BE2C (cell line): ENCODE measurements at regions not wholly inside any gene's neighbourhood (a gene's known extent, or its start where the extent isn't known, plus 50 kb on each side); places are given as distances from the start of the nearest gene placed in this dataset.

Source experiments
- DNase-seq: peaks from one replicate; pipeline ENCODE4 v3.0.0-alpha.2; 2020
- H3K27me3 ChIP-seq: fragments of 250-450 bp; sonication (Bioruptor Pico); 2 replicates; pipeline ENCODE4 v1.5.1; 2020; ENCODE audit warnings: mild to moderate bottlenecking
- H3K36me3 ChIP-seq: fragments of 250-450 bp; sonication (Bioruptor Pico); 2 replicates; pipeline ENCODE4 v1.5.1; 2020; ENCODE audit warnings: mild to moderate bottlenecking
- H3K4me1 ChIP-seq: fragments of 250-450 bp; sonication (Bioruptor Pico); 2 replicates; pipeline ENCODE4 v1.5.1; 2020
- H3K4me3 ChIP-seq: 2 replicates; pipeline ENCODE4 v1.5.1; 2011; ENCODE audit warnings: low read depth, low read length
- H3K9me3 ChIP-seq: fragments of 250-450 bp; sonication (Bioruptor Pico); 2 replicates; pipeline ENCODE4 v1.5.1; 2020
- TF ChIP-seq, protein P1 (sequence below): IDR thresholded peaks from 2 replicates; pipeline ENCODE4 v1.5.1; 2012; ENCODE audit warnings: mild to moderate bottlenecking, low read depth, low read length

DNA sequence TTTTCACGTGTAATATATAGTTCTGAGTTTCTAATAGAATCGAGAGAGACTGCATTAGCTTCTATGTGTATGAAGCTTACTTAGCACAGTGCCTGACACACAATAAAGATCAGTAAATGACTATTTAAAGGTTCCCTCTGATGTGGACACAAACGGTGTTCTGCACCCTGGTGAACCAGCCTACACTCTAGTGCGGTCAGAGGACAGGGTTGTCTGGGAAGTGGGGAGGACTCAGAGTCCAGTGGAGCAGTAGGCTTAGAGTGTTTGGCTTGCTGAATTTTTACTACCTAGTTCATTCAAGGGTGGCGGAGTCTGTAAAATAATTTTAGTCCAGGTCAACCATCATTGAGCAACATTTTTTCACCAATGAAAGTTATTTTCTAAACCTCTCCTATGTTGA is 77.8 kb downstream of the DIPK2A start:
- H3K4me1 ChIP-seq: no peaks in the 10 kb centered on the region
- H3K36me3 ChIP-seq: no peaks in the 10 kb centered on the region
- no peaks in the 10 kb centered on the region for H3K27me3 ChIP-seq
- TF ChIP-seq, protein P1, sequence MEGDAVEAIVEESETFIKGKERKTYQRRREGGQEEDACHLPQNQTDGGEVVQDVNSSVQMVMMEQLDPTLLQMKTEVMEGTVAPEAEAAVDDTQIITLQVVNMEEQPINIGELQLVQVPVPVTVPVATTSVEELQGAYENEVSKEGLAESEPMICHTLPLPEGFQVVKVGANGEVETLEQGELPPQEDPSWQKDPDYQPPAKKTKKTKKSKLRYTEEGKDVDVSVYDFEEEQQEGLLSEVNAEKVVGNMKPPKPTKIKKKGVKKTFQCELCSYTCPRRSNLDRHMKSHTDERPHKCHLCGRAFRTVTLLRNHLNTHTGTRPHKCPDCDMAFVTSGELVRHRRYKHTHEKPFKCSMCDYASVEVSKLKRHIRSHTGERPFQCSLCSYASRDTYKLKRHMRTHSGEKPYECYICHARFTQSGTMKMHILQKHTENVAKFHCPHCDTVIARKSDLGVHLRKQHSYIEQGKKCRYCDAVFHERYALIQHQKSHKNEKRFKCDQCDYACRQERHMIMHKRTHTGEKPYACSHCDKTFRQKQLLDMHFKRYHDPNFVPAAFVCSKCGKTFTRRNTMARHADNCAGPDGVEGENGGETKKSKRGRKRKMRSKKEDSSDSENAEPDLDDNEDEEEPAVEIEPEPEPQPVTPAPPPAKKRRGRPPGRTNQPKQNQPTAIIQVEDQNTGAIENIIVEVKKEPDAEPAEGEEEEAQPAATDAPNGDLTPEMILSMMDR: no peak
- no peak for DNase-seq
- H3K4me3 ChIP-seq: no peak overlapping the region
- H3K9me3 ChIP-seq: no peaks in the 10 kb centered on the region

DNA sequence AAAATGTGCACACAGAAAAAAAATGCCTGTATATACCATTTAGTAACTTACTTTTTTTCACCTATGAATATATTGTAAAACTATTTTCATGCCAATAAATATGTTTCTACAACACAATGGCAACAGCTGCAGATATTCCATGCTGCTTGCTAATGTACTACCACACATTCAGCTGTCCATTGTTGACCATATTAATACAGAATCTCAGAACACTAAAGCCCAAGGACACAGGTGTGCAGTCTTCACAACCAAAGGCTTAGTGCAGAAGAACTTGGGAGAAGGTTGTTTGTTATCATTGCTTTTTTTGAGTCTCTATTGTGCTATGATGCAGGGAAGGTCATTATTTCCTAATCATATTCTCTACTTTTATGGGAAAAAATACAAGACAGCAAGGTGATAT is 79.6 kb downstream of the DIPK2A start:
- TF ChIP-seq, protein P1: no peak
- no peaks in the 10 kb centered on the region for H3K9me3 ChIP-seq

DNA sequence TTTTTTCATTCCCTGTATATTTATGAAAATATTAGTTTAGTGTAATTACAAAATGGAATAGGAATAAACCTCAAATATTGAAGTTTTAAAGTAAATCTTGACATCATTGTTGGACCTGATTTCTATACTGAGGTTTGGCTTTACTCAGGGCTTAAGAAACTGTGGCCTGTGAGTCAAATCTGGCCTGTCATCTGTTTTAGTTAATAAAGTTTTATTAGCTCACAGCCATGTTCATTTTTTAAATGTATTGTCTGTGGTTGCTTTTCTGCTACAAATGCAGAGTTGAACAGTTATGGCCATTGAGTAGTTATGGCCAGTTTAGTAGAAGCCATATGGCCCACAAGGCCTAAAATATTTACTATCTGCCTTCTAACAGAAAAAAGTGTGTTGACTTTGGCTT is 80.7 kb downstream of the DIPK2A start:
- Histone ChIP-seq H3K4me3 (no peak overlapping the region), H3K27me3 (no peaks in the 10 kb centered on the region), H3K9me3 (no peaks in the 10 kb centered on the region), H3K4me1 (no peaks in the 10 kb centered on the region), H3K36me3 (no peaks in the 10 kb centered on the region)
- no peak for DNase-seq
- TF ChIP-seq, protein P1: no peak

More for the DNA sequence above, 79.6 kb downstream of the DIPK2A start:
- no peak overlapping the region for H3K4me3 ChIP-seq
- no peaks in the 10 kb centered on the region for H3K4me1 ChIP-seq
- no peak for DNase-seq
- H3K27me3 ChIP-seq: no peaks in the 10 kb centered on the region
- no peaks in the 10 kb centered on the region for H3K36me3 ChIP-seq

DNA sequence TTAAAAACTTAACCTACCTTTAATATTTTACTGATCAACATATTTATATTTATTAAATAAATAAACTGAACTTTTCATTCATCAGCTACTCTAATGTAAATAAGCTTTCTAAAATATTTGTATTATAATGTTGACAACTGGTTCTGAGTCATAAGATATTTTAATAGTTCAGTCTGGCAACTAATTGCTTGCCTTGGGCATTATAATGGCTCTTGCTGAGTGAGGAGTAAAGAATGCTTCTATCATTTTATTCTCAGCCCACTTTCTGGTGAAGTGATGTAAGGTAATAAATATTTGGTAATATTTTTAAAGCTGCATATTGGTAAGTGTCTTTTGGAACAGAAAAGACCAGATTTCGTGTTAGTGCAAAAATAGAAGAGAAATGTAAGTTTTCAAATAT is 81.5 kb downstream of the DIPK2A start:
- Histone ChIP-seq H3K4me1 (no peaks in the 10 kb centered on the region), H3K9me3 (no peaks in the 10 kb centered on the region), H3K4me3 (no peak overlapping the region), H3K27me3 (no peaks in the 10 kb centered on the region), H3K36me3 (no peaks in the 10 kb centered on the region)
- no peak for DNase-seq
- TF ChIP-seq, protein P1: no peak

DNA sequence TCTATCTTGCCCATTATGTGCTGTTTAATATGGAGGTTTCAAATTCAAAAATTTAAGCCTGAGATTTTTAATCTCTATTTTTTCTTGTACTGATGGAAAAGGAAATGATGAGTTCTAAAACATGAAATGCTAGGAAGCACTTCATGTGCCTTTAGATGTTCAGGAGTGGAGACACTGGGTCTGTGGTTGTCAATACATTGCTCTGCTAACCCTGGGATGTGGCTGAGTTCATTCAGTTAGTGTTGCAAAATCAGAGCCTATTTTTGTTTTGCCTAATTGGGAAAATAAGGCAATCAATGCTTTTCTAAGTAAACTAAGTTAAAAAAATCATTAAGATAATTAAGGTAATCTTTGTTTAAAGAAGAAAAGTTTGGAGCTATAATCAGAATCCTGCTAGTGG is 83.1 kb downstream of the DIPK2A start:
- DNase-seq: no peak
- H3K27me3 ChIP-seq: no peaks in the 10 kb centered on the region
- H3K9me3 ChIP-seq: no peaks in the 10 kb centered on the region
- TF ChIP-seq, protein P1: no peak
- no peak overlapping the region for H3K4me3 ChIP-seq
- no peaks in the 10 kb centered on the region for H3K36me3 ChIP-seq
- H3K4me1 ChIP-seq: no peaks in the 10 kb centered on the region

DNA sequence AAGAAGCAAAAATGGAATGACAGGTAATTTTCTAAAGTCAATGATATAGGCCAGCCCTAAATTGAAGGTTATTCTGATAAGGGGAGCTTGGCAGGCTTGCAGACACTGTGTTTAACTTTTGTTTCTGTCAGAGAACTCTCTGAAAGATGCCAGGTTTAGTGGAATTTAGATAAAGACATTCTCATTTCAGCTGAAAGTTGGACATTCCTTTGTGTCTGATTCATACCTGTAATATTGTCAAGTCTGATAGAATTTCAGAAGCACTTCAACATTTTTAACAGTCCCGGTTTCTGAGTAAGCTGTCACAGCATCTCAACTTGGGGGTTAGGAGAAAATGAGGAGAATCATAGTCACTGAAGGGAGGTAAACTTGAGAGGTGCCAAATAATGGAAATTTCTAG is 84.0 kb downstream of the DIPK2A start:
- H3K4me3 ChIP-seq: no peak overlapping the region
- H3K4me1 ChIP-seq: no peaks in the 10 kb centered on the region
- H3K36me3 ChIP-seq: no peaks in the 10 kb centered on the region
- H3K27me3 ChIP-seq: no peaks in the 10 kb centered on the region
- no peak for DNase-seq
- H3K9me3 ChIP-seq: no peaks in the 10 kb centered on the region
- TF ChIP-seq, protein P1: no peak
